ENCODE measurements at regions not wholly inside any gene's neighbourhood (a gene's known extent, or its start where the extent isn't known, plus 50 kb on each side); places are given as distances from the start of the nearest gene placed in this dataset.

- no peaks in the 10 kb centered on the region for H3K9me3 ChIP-seq (ENCODE audit: control insufficient read depth in 2 of 3, low read length in 3 of 3)
- no peak overlapping the region for H3K4me3 ChIP-seq (ENCODE audit: low read length)
- Mint-ChIP-seq H3K27ac (no peak overlapping the region), H3K4me1 (no peaks in the 10 kb centered on the region), H3K27me3 (peaks cover 0 to 13% (median 0%) of the 10 kb centered on the region in 5 donors), H3K4me3 (no peak overlapping the region), H3K9me3 (peaks cover 0 to 18% (median 6%) of the 10 kb centered on the region in 11 donors), H3K36me3 (no peaks in the 10 kb centered on the region)
- ChIA-PET CTCF (no interaction called here), POLR2A (no interaction called here)
- ATAC-seq (no peak), DNase-seq (no peak)
- H3K27ac ChIP-seq (ENCODE audit: low read depth, low read length), result no peak overlapping the region
- H3K36me3 ChIP-seq (ENCODE audit: control insufficient read depth in 2 of 3, insufficient read depth in 3 of 3, low read length in 3 of 3), result no peaks in the 10 kb centered on the region
- no peaks in the 10 kb centered on the region for H3K4me1 ChIP-seq (ENCODE audit: control insufficient read depth in 2 of 2, insufficient read depth in 2 of 2, low read length in 2 of 2)
- intact Hi-C loops (cut with micrococcal nuclease), result no loop called here
- H3K27me3 ChIP-seq (ENCODE audit: control insufficient read depth in 2 of 2, insufficient read depth in 2 of 2, low read length in 2 of 2), result no peaks in the 10 kb centered on the region
These were observed 242.3 kb upstream of the PPARGC1A start for GRCh38 chr4:24131954-24132673.

- Histone ChIP-seq H3K4me1 (ENCODE audit: control insufficient read depth in 2 of 2, insufficient read depth in 2 of 2, low read length in 2 of 2) (no peaks in the 10 kb centered on the region), H3K27me3 (ENCODE audit: control insufficient read depth in 2 of 2, insufficient read depth in 2 of 2, low read length in 2 of 2) (no peaks in the 10 kb centered on the region), H3K4me3 (ENCODE audit: low read length) (no peak overlapping the region), H3K36me3 (ENCODE audit: control insufficient read depth in 2 of 3, insufficient read depth in 3 of 3, low read length in 3 of 3) (no peaks in the 10 kb centered on the region), H3K27ac (ENCODE audit: low read depth, low read length) (no peak overlapping the region), H3K9me3 (ENCODE audit: control insufficient read depth in 2 of 3, low read length in 3 of 3) (no peaks in the 10 kb centered on the region)
- intact Hi-C loops (cut with micrococcal nuclease), result no loop called here
- peaks cover 0 to 12% (median 0%) of the 10 kb centered on the region in 5 donors for H3K27me3 Mint-ChIP-seq
- DNase-seq, result no peak
- H3K4me1 Mint-ChIP-seq, result no peaks in the 10 kb centered on the region
- no peak for ATAC-seq
- H3K36me3 Mint-ChIP-seq, result no peaks in the 10 kb centered on the region
- CTCF ChIA-PET, result no interaction called here
- peaks cover 0 to 18% (median 6%) of the 10 kb centered on the region in 11 donors for H3K9me3 Mint-ChIP-seq
- POLR2A ChIA-PET, result no interaction called here
- no peak overlapping the region for H3K4me3 Mint-ChIP-seq
- H3K27ac Mint-ChIP-seq, result no peak overlapping the region
These were observed 240.8 kb upstream of the PPARGC1A start for GRCh38 chr4:24130637-24131036.

- H3K27me3 ChIP-seq (ENCODE audit: control insufficient read depth in 2 of 2, insufficient read depth in 2 of 2, low read length in 2 of 2), result no peaks in the 10 kb centered on the region
- no peaks in the 10 kb centered on the region for H3K4me1 ChIP-seq (ENCODE audit: control insufficient read depth in 2 of 2, insufficient read depth in 2 of 2, low read length in 2 of 2)
- ChIA-PET POLR2A (no interaction called here), CTCF (interaction anchor here (0.8 kb wide), 1 partner anchor 10 kb away, joined by 3 read pairs; no protein-coding TSS in a partner anchor)
- H3K4me3 ChIP-seq (ENCODE audit: low read length), result no peak overlapping the region
- no peaks in the 10 kb centered on the region for H3K4me1 Mint-ChIP-seq
- no peak overlapping the region for H3K27ac ChIP-seq (ENCODE audit: low read depth, low read length)
- intact Hi-C loops (cut with micrococcal nuclease), result no loop called here
- no peak overlapping the region for H3K27ac Mint-ChIP-seq
- peaks cover 0 to 14% (median 0%) of the 10 kb centered on the region in 5 donors for H3K27me3 Mint-ChIP-seq
- ATAC-seq (no peak), DNase-seq (no peak)
- H3K9me3 Mint-ChIP-seq, result peaks cover 0 to 18% (median 6%) of the 10 kb centered on the region in 11 donors
- no peaks in the 10 kb centered on the region for H3K36me3 ChIP-seq (ENCODE audit: control insufficient read depth in 2 of 3, insufficient read depth in 3 of 3, low read length in 3 of 3)
- no peak overlapping the region for H3K4me3 Mint-ChIP-seq
- no peaks in the 10 kb centered on the region for H3K9me3 ChIP-seq (ENCODE audit: control insufficient read depth in 2 of 3, low read length in 3 of 3)
- H3K36me3 Mint-ChIP-seq, result no peaks in the 10 kb centered on the region
These were observed 236.9 kb upstream of the PPARGC1A start for GRCh38 chr4:24126776-24127175.

- no peaks in the 10 kb centered on the region for H3K36me3 Mint-ChIP-seq
- no peaks in the 10 kb centered on the region for H3K4me1 Mint-ChIP-seq
These were observed 231.7 kb upstream of the PPARGC1A start for GRCh38 chr4:24121395-24122175.

GRCh38 chr4:24117975-24118374 lies 228.1 kb upstream of the PPARGC1A start:
- H3K4me3 ChIP-seq (ENCODE audit: low read length), result no peak overlapping the region
- no peak overlapping the region for H3K4me3 Mint-ChIP-seq
- no peaks in the 10 kb centered on the region for H3K27me3 ChIP-seq (ENCODE audit: control insufficient read depth in 2 of 2, insufficient read depth in 2 of 2, low read length in 2 of 2)
- H3K36me3 Mint-ChIP-seq, result no peaks in the 10 kb centered on the region
- no peaks in the 10 kb centered on the region for H3K9me3 ChIP-seq (ENCODE audit: control insufficient read depth in 2 of 3, low read length in 3 of 3)
- ATAC-seq (no peak), DNase-seq (no peak)
- ChIA-PET CTCF (interaction anchor here (0.7 kb wide), 1 partner anchor 633 kb away, joined by 3 read pairs; no protein-coding TSS in a partner anchor), POLR2A (no interaction called here)
- H3K27ac Mint-ChIP-seq, result no peak overlapping the region
- no peaks in the 10 kb centered on the region for H3K4me1 ChIP-seq (ENCODE audit: control insufficient read depth in 2 of 2, insufficient read depth in 2 of 2, low read length in 2 of 2)
- H3K4me1 Mint-ChIP-seq, result no peaks in the 10 kb centered on the region
- peaks cover 0 to 12% (median 4%) of the 10 kb centered on the region in 11 donors for H3K9me3 Mint-ChIP-seq
- peaks cover 0 to 5% (median 0%) of the 10 kb centered on the region in 5 donors for H3K27me3 Mint-ChIP-seq
- no peaks in the 10 kb centered on the region for H3K36me3 ChIP-seq (ENCODE audit: control insufficient read depth in 2 of 3, insufficient read depth in 3 of 3, low read length in 3 of 3)
- no peak overlapping the region for H3K27ac ChIP-seq (ENCODE audit: low read depth, low read length)
- intact Hi-C loops (cut with micrococcal nuclease), result no loop called here

More at GRCh38 chr4:24121395-24122175, 231.7 kb upstream of the PPARGC1A start:
- no peaks in the 10 kb centered on the region for H3K36me3 ChIP-seq (ENCODE audit: control insufficient read depth in 2 of 3, insufficient read depth in 3 of 3, low read length in 3 of 3)
- H3K4me1 ChIP-seq (ENCODE audit: control insufficient read depth in 2 of 2, insufficient read depth in 2 of 2, low read length in 2 of 2), result no peaks in the 10 kb centered on the region
- H3K9me3 Mint-ChIP-seq, result peaks cover 0 to 8% (median 2%) of the 10 kb centered on the region in 11 donors
- no peak overlapping the region for H3K4me3 Mint-ChIP-seq
- CTCF ChIA-PET, result no interaction called here
- intact Hi-C loops (cut with micrococcal nuclease), result no loop called here
- peaks cover 0 to 14% (median 0%) of the 10 kb centered on the region in 5 donors for H3K27me3 Mint-ChIP-seq
- ATAC-seq (no peak), DNase-seq (no peak)
- H3K27ac ChIP-seq (ENCODE audit: low read depth, low read length), result no peak overlapping the region
- H3K4me3 ChIP-seq (ENCODE audit: low read length), result no peak overlapping the region
- no peaks in the 10 kb centered on the region for H3K9me3 ChIP-seq (ENCODE audit: control insufficient read depth in 2 of 3, low read length in 3 of 3)
- H3K27ac Mint-ChIP-seq, result no peak overlapping the region
- POLR2A ChIA-PET, result no interaction called here
- no peaks in the 10 kb centered on the region for H3K27me3 ChIP-seq (ENCODE audit: control insufficient read depth in 2 of 2, insufficient read depth in 2 of 2, low read length in 2 of 2)

- no peaks in the 10 kb centered on the region for H3K36me3 ChIP-seq (ENCODE audit: control insufficient read depth in 2 of 3, insufficient read depth in 3 of 3, low read length in 3 of 3)
- POLR2A ChIA-PET, result no interaction called here
- H3K27ac Mint-ChIP-seq, result no peak overlapping the region
- H3K9me3 Mint-ChIP-seq, result peaks cover 0 to 11% (median 5%) of the 10 kb centered on the region in 11 donors
- H3K27me3 Mint-ChIP-seq, result peaks cover 0 to 5% (median 0%) of the 10 kb centered on the region in 5 donors
- DNase-seq (no peak), ATAC-seq (no peak)
- no peaks in the 10 kb centered on the region for H3K9me3 ChIP-seq (ENCODE audit: control insufficient read depth in 2 of 3, low read length in 3 of 3)
- no peaks in the 10 kb centered on the region for H3K27me3 ChIP-seq (ENCODE audit: control insufficient read depth in 2 of 2, insufficient read depth in 2 of 2, low read length in 2 of 2)
- H3K4me3 ChIP-seq (ENCODE audit: low read length), result no peak overlapping the region
- H3K4me3 Mint-ChIP-seq, result no peak overlapping the region
- H3K4me1 Mint-ChIP-seq, result no peaks in the 10 kb centered on the region
- H3K4me1 ChIP-seq (ENCODE audit: control insufficient read depth in 2 of 2, insufficient read depth in 2 of 2, low read length in 2 of 2), result no peaks in the 10 kb centered on the region
- no peaks in the 10 kb centered on the region for H3K36me3 Mint-ChIP-seq
- no peak overlapping the region for H3K27ac ChIP-seq (ENCODE audit: low read depth, low read length)
- CTCF ChIA-PET, result no interaction called here
- intact Hi-C loops (cut with micrococcal nuclease), result no loop called here
These were observed 226.3 kb upstream of the PPARGC1A start for GRCh38 chr4:24116107-24116506.

Data from naive thymus-derived CD4-positive, alpha-beta T cell (primary cell).